Keratinocyte (primary cell): ENCODE measurements at regions not wholly inside any gene's neighbourhood (a gene's known extent, or its start where the extent isn't known, plus 50 kb on each side); places are given as distances from the start of the nearest gene placed in this dataset.

ENCODE experiments used
- EZH2 ChIP-seq: IDR thresholded peaks from one replicate; pipeline ENCODE4 v1.6.1; 2012; ENCODE audit warnings: inconsistent platforms, mild to moderate bottlenecking, low read length, moderate library complexity
- TF ChIP-seq, protein P1 (sequence below), 3 experiments: IDR thresholded peaks in 1 of 3; conservative IDR thresholded peaks in 1 of 3; optimal IDR thresholded peaks in 1 of 3; 2 replicates in 2 of 3; 3 replicates in 1 of 3; pipeline versions ENCODE3 to v1.5.1; 2011; ENCODE audit warnings: low read length in 3 of 3, mild to moderate bottlenecking in 3 of 3, moderate library complexity in 2 of 3, control low read depth in 1 of 3, inconsistent platforms in 1 of 3; ENCODE audit not compliant: insufficient read depth in 2 of 3; ENCODE audit errors: extremely low read depth in 1 of 3

DNA sequence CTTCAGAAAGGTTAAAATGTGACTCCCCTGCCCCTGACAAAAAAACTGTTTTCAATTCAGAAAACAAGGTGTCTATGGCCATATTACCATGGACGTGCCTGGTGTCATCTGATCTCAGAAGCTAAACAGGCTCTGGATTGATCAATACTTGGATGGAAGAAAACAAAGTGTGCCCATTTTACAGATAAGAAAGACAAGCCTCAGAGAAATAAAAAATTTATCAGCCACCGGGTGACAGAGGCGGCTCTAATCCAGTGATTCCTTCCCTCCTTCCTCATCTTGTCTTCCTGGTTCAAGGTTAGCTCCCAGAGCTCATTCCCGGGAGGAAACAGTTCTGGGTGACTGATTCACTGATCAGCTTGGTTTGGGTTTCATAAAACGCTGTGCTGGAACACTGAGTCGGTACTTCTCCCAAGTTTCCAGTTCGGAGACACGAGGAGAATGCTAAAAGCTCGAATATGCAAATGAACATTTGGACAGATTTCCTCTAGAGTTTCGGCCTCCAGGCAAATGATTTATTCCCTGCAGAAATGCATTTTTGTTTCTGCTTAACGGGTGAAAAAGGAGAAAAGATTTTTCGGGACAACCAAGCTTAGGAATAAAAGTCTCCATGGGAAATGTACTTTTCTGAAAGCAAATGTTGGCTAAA is 211.2 kb downstream of the UQCRFS1 start:
- TF ChIP-seq, protein P1, sequence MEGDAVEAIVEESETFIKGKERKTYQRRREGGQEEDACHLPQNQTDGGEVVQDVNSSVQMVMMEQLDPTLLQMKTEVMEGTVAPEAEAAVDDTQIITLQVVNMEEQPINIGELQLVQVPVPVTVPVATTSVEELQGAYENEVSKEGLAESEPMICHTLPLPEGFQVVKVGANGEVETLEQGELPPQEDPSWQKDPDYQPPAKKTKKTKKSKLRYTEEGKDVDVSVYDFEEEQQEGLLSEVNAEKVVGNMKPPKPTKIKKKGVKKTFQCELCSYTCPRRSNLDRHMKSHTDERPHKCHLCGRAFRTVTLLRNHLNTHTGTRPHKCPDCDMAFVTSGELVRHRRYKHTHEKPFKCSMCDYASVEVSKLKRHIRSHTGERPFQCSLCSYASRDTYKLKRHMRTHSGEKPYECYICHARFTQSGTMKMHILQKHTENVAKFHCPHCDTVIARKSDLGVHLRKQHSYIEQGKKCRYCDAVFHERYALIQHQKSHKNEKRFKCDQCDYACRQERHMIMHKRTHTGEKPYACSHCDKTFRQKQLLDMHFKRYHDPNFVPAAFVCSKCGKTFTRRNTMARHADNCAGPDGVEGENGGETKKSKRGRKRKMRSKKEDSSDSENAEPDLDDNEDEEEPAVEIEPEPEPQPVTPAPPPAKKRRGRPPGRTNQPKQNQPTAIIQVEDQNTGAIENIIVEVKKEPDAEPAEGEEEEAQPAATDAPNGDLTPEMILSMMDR (optimal IDR thresholded peaks at IDR 0.05 in 1 of 3, IDR thresholded peaks at IDR 0.05 in 1 of 3, conservative IDR thresholded peaks at IDR 0.05 in 1 of 3; ENCODE audit: extremely low read depth in 1 of 3, insufficient read depth in 2 of 3, low read length in 3 of 3) = no peak
- no peak for TF ChIP-seq EZH2
